Uterus (tissue), 3 donors: ENCODE measurements at regions not wholly inside any gene's neighbourhood (a gene's known extent, or its start where the extent isn't known, plus 50 kb on each side); places are given as distances from the start of the nearest gene placed in this dataset.

ENCODE experiments used
- DNase-seq, 2 donors: peaks; one replicate each; pipeline ENCODE4 v3.0.0-alpha.2; 2019 to 2020
- H3K27ac ChIP-seq, 2 donors: fragments of 200-600 bp; sonication (generic); 1 replicate in 1 of 2; 2 replicates in 1 of 2; pipeline ENCODE4 v1.5.1; 2016 to 2018
- H3K27me3 ChIP-seq, 2 donors: fragments of 200-600 bp; sonication (generic); one replicate each; pipeline ENCODE4 v1.5.1; 2018 to 2019; ENCODE audit warnings: control low read depth in 1 of 2
- H3K36me3 ChIP-seq, 2 donors: fragments of 200-600 bp; sonication (generic); one replicate each; pipeline ENCODE4 v1.5.1; 2019; ENCODE audit warnings: control low read depth in 1 of 2
- H3K4me1 ChIP-seq, 2 donors: fragments of 200-600 bp; sonication (generic); one replicate each; pipeline ENCODE4 v1.5.1; 2018 to 2019; ENCODE audit warnings: control low read depth in 1 of 2
- H3K4me3 ChIP-seq, 2 donors: fragments of 200-600 bp; sonication (generic); 1 replicate in 1 of 2; 2 replicates in 1 of 2; pipeline ENCODE4 v1.5.1; 2018 to 2019; ENCODE audit warnings: mild to moderate bottlenecking in 1 of 2
- H3K9me3 ChIP-seq, 2 donors: fragments of 200-600 bp; sonication (generic); one replicate each; pipeline ENCODE4 v1.5.1; 2019; ENCODE audit warnings: control low read depth in 1 of 2
- CTCF ChIP-seq, 4 experiments: fragments of 200-600 bp in 2 of 4; fragments of 450-650 bp in 2 of 4; sonication (generic) in 2 of 4; IDR thresholded peaks; one replicate each; pipeline ENCODE4 v1.5.1; 2016 to 2019; ENCODE audit warnings: antibody characterized with exemption in 4 of 4, mild to moderate bottlenecking in 2 of 4, moderate library complexity in 1 of 4
- POLR2A ChIP-seq, 2 donors: fragments of 450-650 bp; IDR thresholded peaks; one replicate each; pipeline ENCODE4 v1.6.1; 2016; ENCODE audit warnings: antibody characterized with exemption in 2 of 2, mild to moderate bottlenecking in 1 of 2, moderate library complexity in 1 of 2
- intact Hi-C: fragments of 100-400 bp; cut with DNase I; formaldehyde crosslinking; loops from one replicate; pipeline ENCODE4 v1.15.1; 2023; ENCODE audit warnings: low total_unique reads
- donor health status: DM: yes; HTN: yes; CAD: no.

- H3K27ac ChIP-seq: no peak overlapping the region
- no peaks in the 10 kb centered on the region for H3K9me3 ChIP-seq
- no peak overlapping the region for H3K4me3 ChIP-seq
- no peaks in the 10 kb centered on the region for H3K4me1 ChIP-seq
- TF ChIP-seq CTCF (IDR thresholded peaks at IDR 0.05) (no peak), POLR2A (IDR thresholded peaks at IDR 0.05) (no peak)
- H3K36me3 ChIP-seq: no peaks in the 10 kb centered on the region
- no peaks in the 10 kb centered on the region for H3K27me3 ChIP-seq
- intact Hi-C loops: no loop called here
- DNase-seq: no peak
Observed at GRCh38 chr6:115832186-115832585, 228.5 kb downstream of the FRK start.

- no peaks in the 10 kb centered on the region for H3K9me3 ChIP-seq
- intact Hi-C loops: no loop called here
- TF ChIP-seq POLR2A (IDR thresholded peaks at IDR 0.05) (no peak), CTCF (IDR thresholded peaks at IDR 0.05) (no peak)
- H3K36me3 ChIP-seq: no peaks in the 10 kb centered on the region
- no peaks in the 10 kb centered on the region for H3K27me3 ChIP-seq
- no peaks in the 10 kb centered on the region for H3K4me1 ChIP-seq
- no peak for DNase-seq
- H3K4me3 ChIP-seq: no peak overlapping the region
- H3K27ac ChIP-seq: no peak overlapping the region
Observed at GRCh38 chr6:115830895-115831294, 229.8 kb downstream of the FRK start.

GRCh38 chr6:115821798-115822197 is 238.9 kb downstream of the FRK start:
- Histone ChIP-seq H3K9me3 (no peaks in the 10 kb centered on the region), H3K4me3 (no peak overlapping the region), H3K27me3 (no peaks in the 10 kb centered on the region), H3K27ac (no peak overlapping the region), H3K4me1 (no peaks in the 10 kb centered on the region), H3K36me3 (no peaks in the 10 kb centered on the region)
- no peak for TF ChIP-seq POLR2A (IDR thresholded peaks at IDR 0.05)
- no peak for TF ChIP-seq CTCF (IDR thresholded peaks at IDR 0.05)
- intact Hi-C loops: no loop called here
- DNase-seq: no peak

- no peaks in the 10 kb centered on the region for H3K4me1 ChIP-seq
- no peaks in the 10 kb centered on the region for H3K36me3 ChIP-seq
Observed at GRCh38 chr6:115819506-115819905, 241.2 kb downstream of the FRK start.

GRCh38 chr6:115817161-115817560 is 243.5 kb downstream of the FRK start:
- DNase-seq: no peak
- H3K27me3 ChIP-seq: no peaks in the 10 kb centered on the region
- no peak overlapping the region for H3K4me3 ChIP-seq
- TF ChIP-seq CTCF (IDR thresholded peaks at IDR 0.05) (no peak), POLR2A (IDR thresholded peaks at IDR 0.05) (no peak)
- H3K27ac ChIP-seq: no peak overlapping the region
- H3K9me3 ChIP-seq: no peaks in the 10 kb centered on the region
- no peaks in the 10 kb centered on the region for H3K4me1 ChIP-seq
- intact Hi-C loops: no loop called here
- no peaks in the 10 kb centered on the region for H3K36me3 ChIP-seq

More at GRCh38 chr6:115819506-115819905, 241.2 kb downstream of the FRK start:
- intact Hi-C loops: no loop called here
- DNase-seq: no peak
- H3K4me3 ChIP-seq: no peak overlapping the region
- TF ChIP-seq CTCF (IDR thresholded peaks at IDR 0.05) (no peak), POLR2A (IDR thresholded peaks at IDR 0.05) (no peak)
- no peak overlapping the region for H3K27ac ChIP-seq
- no peaks in the 10 kb centered on the region for H3K9me3 ChIP-seq
- H3K27me3 ChIP-seq: no peaks in the 10 kb centered on the region
